PC-3 (cell line): ENCODE measurements at regions not wholly inside any gene's neighbourhood (a gene's known extent, or its start where the extent isn't known, plus 50 kb on each side); places are given as distances from the start of the nearest gene placed in this dataset.

Experiments used
- ATAC-seq: fragments of 200-7000 bp; cut with Tn5 transposase; 2 replicates; pipeline ENCODE4 v1.9.1; 2020; ENCODE audit warnings: mild to moderate bottlenecking, moderate library complexity
- BruUV-seq: library from RNA; stranded (reverse); fragments of 400-500 nt; replicated peaks from 2 replicates; lab custom pipeline; 2021; lab: Mats Ljungman, UMichigan
- CTCF ChIA-PET: fragments of 300-600 bp; sonication (Branson Sonifier 250); formaldehyde crosslinking; loops from one replicate; lab custom pipeline; 2022; ENCODE audit warnings: antibody characterized with exemption; lab: Charles Lee
- POLR2A ChIA-PET: fragments of 300-600 bp; sonication (Branson Sonifier 250); formaldehyde crosslinking; loops from one replicate; lab custom pipeline; 2022; ENCODE audit warnings: antibody characterized with exemption; ENCODE audit not compliant: unreplicated experiment; lab: Charles Lee
- DNase-seq: peaks from one replicate; pipeline ENCODE4 v3.0.0-alpha.2; 2015
- H2AFZ ChIP-seq: fragments of 300-600 bp; sonication (generic); 2 replicates; pipeline ENCODE4 v1.6.0; 2016; ENCODE audit warnings: antibody characterized with exemption, low read length
- H3F3A ChIP-seq: fragments of 300-600 bp; sonication (generic); one replicate; pipeline ENCODE4 v1.6.0; 2017; ENCODE audit warnings: antibody characterized with exemption, low read length, control low read depth, mild to moderate bottlenecking; ENCODE audit not compliant: unreplicated experiment
- H3K27ac ChIP-seq: fragments of 300-600 bp; sonication (generic); 2 replicates; pipeline ENCODE4 v1.5.1; 2016; ENCODE audit warnings: mild to moderate bottlenecking, low read length
- H3K27me3 ChIP-seq: fragments of 300-600 bp; sonication (generic); 2 replicates; pipeline ENCODE4 v1.6.1; 2016; ENCODE audit warnings: low read length, mixed read lengths
- H3K36me3 ChIP-seq: fragments of 300-600 bp; sonication (generic); 2 replicates; pipeline ENCODE4 v1.6.1; 2016; ENCODE audit warnings: low read depth, mixed run types, low read length, mixed read lengths
- H3K4me1 ChIP-seq: fragments of 300-600 bp; sonication (generic); 2 replicates; pipeline ENCODE4 v1.5.1; 2016; ENCODE audit warnings: low read length; ENCODE audit not compliant: insufficient read depth
- H3K4me2 ChIP-seq: fragments of 300-600 bp; sonication (generic); 2 replicates; pipeline ENCODE4 v1.6.0; 2016; ENCODE audit warnings: low read length
- H3K4me3 ChIP-seq: fragments of 300-600 bp; sonication (generic); 2 replicates; pipeline ENCODE4 v1.5.1; 2016; ENCODE audit warnings: mild to moderate bottlenecking, low read length, mixed read lengths
- H3K79me2 ChIP-seq: fragments of 300-600 bp; sonication (generic); 2 replicates; pipeline ENCODE4 v1.6.1; 2017; ENCODE audit warnings: low read length, mixed read lengths
- H3K9ac ChIP-seq: fragments of 300-600 bp; sonication (generic); 2 replicates; pipeline ENCODE4 v1.6.0; 2016; ENCODE audit warnings: mild to moderate bottlenecking, low read length
- H3K9me2 ChIP-seq: fragments of 300-600 bp; sonication (generic); replicated peaks from 2 replicates; pipeline ENCODE4 v1.6.1; 2016; ENCODE audit warnings: mixed run types, low read length, mixed read lengths
- H3K9me3 ChIP-seq: fragments of 300-600 bp; sonication (generic); 2 replicates; pipeline ENCODE4 v1.6.1; 2016; ENCODE audit warnings: low read length, mixed read lengths
- H4K20me1 ChIP-seq: fragments of 300-600 bp; sonication (generic); 2 replicates; pipeline ENCODE4 v1.6.1; 2016; ENCODE audit warnings: low read length, mixed read lengths
- CTCF ChIP-seq: fragments of 300-600 bp; sonication (generic); conservative IDR thresholded peaks from 2 replicates; pipeline ENCODE4 v1.5.1; 2017; ENCODE audit warnings: antibody characterized with exemption, low read depth, mild to moderate bottlenecking, low read length
- EZH2 ChIP-seq: fragments of 300-600 bp; sonication (generic); IDR thresholded peaks from one replicate; pipeline ENCODE4 v1.6.1; 2017; ENCODE audit warnings: antibody characterized with exemption, mild to moderate bottlenecking, low read length; ENCODE audit not compliant: unreplicated experiment
- EZH2phosphoT487 ChIP-seq: fragments of 300-600 bp; sonication (generic); IDR thresholded peaks from 2 replicates; pipeline ENCODE4 v1.6.1; 2018; ENCODE audit warnings: mild to moderate bottlenecking, antibody characterized with exemption, low read length, borderline replicate concordance
- intact Hi-C: fragments of 100-400 bp; cut with micrococcal nuclease; formaldehyde crosslinking; loops from 2 replicates; pipeline ENCODE4 v1.9.0; 2023

- Histone ChIP-seq H3K9me3 (no peaks in the 10 kb centered on the region), H3K79me2 (no peaks in the 10 kb centered on the region), H3K4me2 (no peak overlapping the region), H2AFZ (no peak overlapping the region), H4K20me1 (no peaks in the 10 kb centered on the region), H3K27me3 (peaks cover 47% of the 10 kb centered on the region), H3K9me2 (no peaks in the 10 kb centered on the region), H3K9ac (no peak overlapping the region), H3F3A (no peaks in the 10 kb centered on the region), H3K36me3 (no peaks in the 10 kb centered on the region), H3K4me1 (no peaks in the 10 kb centered on the region), H3K4me3 (no peak overlapping the region), H3K27ac (no peak overlapping the region)
- no TSS peak for BruUV-seq
- intact Hi-C loops: no loop called here
- DNase-seq (no peak), ATAC-seq (no peak)
- no peak for TF ChIP-seq EZH2
- no peak for TF ChIP-seq EZH2phosphoT487
- TF ChIP-seq CTCF: no peak
- CTCF ChIA-PET: no interaction called here
- POLR2A ChIA-PET: no interaction called here
These were observed 62.5 kb upstream of the LEP start for GRCh38 chr7:128178611-128179010.

- Histone ChIP-seq H3K27me3 (peaks cover 50% of the 10 kb centered on the region), H3K27ac (no peak overlapping the region), H3K4me1 (no peaks in the 10 kb centered on the region), H3K36me3 (no peaks in the 10 kb centered on the region), H2AFZ (no peak overlapping the region), H3K9me2 (no peaks in the 10 kb centered on the region), H3F3A (no peaks in the 10 kb centered on the region), H3K9me3 (no peaks in the 10 kb centered on the region), H3K9ac (no peak overlapping the region), H3K79me2 (no peaks in the 10 kb centered on the region), H3K4me3 (no peak overlapping the region), H4K20me1 (no peaks in the 10 kb centered on the region), H3K4me2 (no peak overlapping the region)
- TF ChIP-seq EZH2 (no peak), EZH2phosphoT487 (no peak), CTCF (no peak)
- POLR2A ChIA-PET: no interaction called here
- DNase-seq (no peak), ATAC-seq (no peak)
- intact Hi-C loops: no loop called here
- CTCF ChIA-PET: no interaction called here
- no TSS peak for BruUV-seq
These were observed 52.5 kb upstream of the LEP start for GRCh38 chr7:128188396-128189230.

GRCh38 chr7:128189231-128189930 is 51.7 kb upstream of the LEP start:
- peaks cover 43% of the 10 kb centered on the region for H3K27me3 ChIP-seq

More at GRCh38 chr7:128189231-128189930, 51.7 kb upstream of the LEP start:
- H3K9me2 ChIP-seq: no peaks in the 10 kb centered on the region
- no peak overlapping the region for H3K4me2 ChIP-seq
- no peaks in the 10 kb centered on the region for H3K36me3 ChIP-seq
- H3K4me3 ChIP-seq: no peak overlapping the region
- H4K20me1 ChIP-seq: no peaks in the 10 kb centered on the region
- no peaks in the 10 kb centered on the region for H3K79me2 ChIP-seq
- H2AFZ ChIP-seq: no peak overlapping the region
- no peaks in the 10 kb centered on the region for H3K4me1 ChIP-seq
- ATAC-seq (no peak), DNase-seq (no peak)
- BruUV-seq: no TSS peak
- H3F3A ChIP-seq: no peaks in the 10 kb centered on the region
- TF ChIP-seq EZH2 (no peak), CTCF (no peak), EZH2phosphoT487 (no peak)
- intact Hi-C loops: no loop called here
- no peaks in the 10 kb centered on the region; the same call in 1 of the 2 replicates for H3K9me3 ChIP-seq
- no peak overlapping the region for H3K9ac ChIP-seq
- no peak overlapping the region for H3K27ac ChIP-seq
- ChIA-PET CTCF (no interaction called here), POLR2A (no interaction called here)
